SK-N-SH (cell line): ENCODE measurements at regions not wholly inside any gene's neighbourhood (a gene's known extent, or its start where the extent isn't known, plus 50 kb on each side); places are given as distances from the start of the nearest gene placed in this dataset.

Experiments
- CTCF ChIA-PET: fragments of 300-600, 350-600 bp; formaldehyde crosslinking; extraction: SDS; loops from one replicate; lab custom pipeline; 2021; lab: Yijun Ruan, JAX
- POLR2A ChIA-PET: fragments of 350-600 bp; sonication (Branson Sonifier 250); formaldehyde crosslinking; extraction: SDS; loops from one replicate; lab custom pipeline; 2020; ENCODE audit warnings: antibody characterized with exemption, inconsistent platforms; lab: Yijun Ruan, JAX
- DNase-seq: peaks from one replicate; pipeline ENCODE4 v3.0.0; 2012
- H2AFZ ChIP-seq: fragments of 200-600 bp; sonication (generic); 2 replicates; pipeline ENCODE4 v1.8.1; 2016; ENCODE audit warnings: antibody characterized with exemption, mild to moderate bottlenecking, low read depth
- H3F3A ChIP-seq: fragments of 200-600 bp; sonication (generic); replicated peaks from 2 replicates; pipeline ENCODE3; 2016; ENCODE audit warnings: antibody characterized with exemption, mild to moderate bottlenecking; ENCODE audit not compliant: insufficient read depth
- H3K27ac ChIP-seq, 2 experiments: fragments of 200-500 bp in 1 of 2; fragments of 200-600 bp in 1 of 2; sonication (Bioruptor generic) in 1 of 2; sonication (generic), shearing (Covaris generic) in 1 of 2; 2 replicates each; pipeline versions ENCODE4 v1.5.1 to v1.6.1; 2014 to 2016; ENCODE audit warnings: low read depth in 2 of 2, inconsistent platforms in 1 of 2, low read length in 1 of 2, mild to moderate bottlenecking in 1 of 2, mixed read lengths in 1 of 2
- H3K27me3 ChIP-seq: fragments of 200-600 bp; sonication (generic), shearing (Covaris generic); 2 replicates; pipeline ENCODE4 v1.6.1; 2016; ENCODE audit warnings: mixed run types; ENCODE audit not compliant: insufficient read depth
- H3K36me3 ChIP-seq, 2 experiments: fragments of 200-500 bp in 1 of 2; fragments of 200-600 bp in 1 of 2; sonication (Bioruptor generic) in 1 of 2; sonication (generic) in 1 of 2; replicated peaks in 1 of 2; 2 replicates each; pipeline versions ENCODE3 to v1.5.1; 2014 to 2016; ENCODE audit warnings: low read length in 1 of 2, mild to moderate bottlenecking in 1 of 2; ENCODE audit not compliant: insufficient read depth in 2 of 2, control insufficient read depth in 1 of 2
- H3K4me1 ChIP-seq, 2 experiments: fragments of 200-500 bp in 1 of 2; fragments of 200-600 bp in 1 of 2; sonication (Bioruptor generic) in 1 of 2; sonication (generic), shearing (Covaris generic) in 1 of 2; 2 replicates each; pipeline versions ENCODE4 v1.5.1 to v1.6.1; 2014 to 2016; ENCODE audit warnings: low read depth in 1 of 2, low read length in 1 of 2, mixed run types in 1 of 2; ENCODE audit not compliant: insufficient read depth in 2 of 2, control insufficient read depth in 1 of 2
- H3K4me2 ChIP-seq: fragments of 200-600 bp; sonication (generic), shearing (Covaris generic); 2 replicates; pipeline ENCODE4 v1.6.1; 2017; ENCODE audit warnings: mixed run types
- H3K4me3 ChIP-seq, 2 experiments: fragments of 200-500 bp in 1 of 2; fragments of 200-600 bp in 1 of 2; sonication (Bioruptor generic) in 1 of 2; sonication (generic), shearing (Covaris generic) in 1 of 2; 2 replicates each; pipeline versions ENCODE4 v1.5.1 to v1.8.1; 2014 to 2016; ENCODE audit warnings: low read depth in 2 of 2, inconsistent platforms in 1 of 2, low read length in 1 of 2, mild to moderate bottlenecking in 1 of 2, mixed read lengths in 1 of 2, moderate library complexity in 1 of 2
- H3K79me2 ChIP-seq: fragments of 200-600 bp; sonication (generic); 2 replicates; pipeline ENCODE4 v1.8.1; 2017; ENCODE audit warnings: mild to moderate bottlenecking; ENCODE audit not compliant: insufficient read depth
- H3K9ac ChIP-seq: fragments of 200-600 bp; sonication (generic); 2 replicates; pipeline ENCODE4 v1.6.1; 2017; ENCODE audit warnings: mixed run types
- H3K9me2 ChIP-seq: fragments of 200-600 bp; sonication (generic); 2 replicates; pipeline ENCODE4 v1.6.1; 2017; ENCODE audit warnings: mixed run types
- H3K9me3 ChIP-seq: fragments of 200-600 bp; sonication (generic); 2 replicates; pipeline ENCODE4 v1.6.1; 2017; ENCODE audit warnings: mixed run types, mild to moderate bottlenecking, moderate library complexity
- H4K20me1 ChIP-seq: fragments of 200-600 bp; sonication (generic); 2 replicates; pipeline ENCODE4 v1.6.1; 2017; ENCODE audit warnings: mild to moderate bottlenecking, mixed run types; ENCODE audit not compliant: insufficient read depth
- CHD2 ChIP-seq: fragments of 150-350 bp; IDR thresholded peaks from 2 replicates; pipeline ENCODE4 v1.6.1; 2018; ENCODE audit warnings: low read length; ENCODE audit not compliant: partially characterized antibody
- ELF1 ChIP-seq: IDR thresholded peaks from 2 replicates; pipeline ENCODE4 v1.4.0; 2012
- EP300 ChIP-seq, 2 experiments: IDR thresholded peaks; 2 replicates each; pipeline versions ENCODE4 v1.4.0 to v1.6.1; 2012; ENCODE audit warnings: borderline replicate concordance in 1 of 2, low read depth in 1 of 2, low read length in 1 of 2
- EZH2phosphoT487 ChIP-seq: fragments of 200-600 bp; sonication (generic); IDR thresholded peaks from 2 replicates; pipeline ENCODE4 v1.6.1; 2017; ENCODE audit warnings: low read depth, mixed run types, mild to moderate bottlenecking, antibody characterized with exemption, moderate library complexity, borderline replicate concordance
- FOXJ3 ChIP-seq: sonication (generic); formaldehyde crosslinking; IDR thresholded peaks from 2 replicates; pipeline ENCODE4 v1.5.1; 2020; ENCODE audit warnings: mild to moderate bottlenecking, missing genetic modification reagents
- FOXM1 ChIP-seq: IDR thresholded peaks from 2 replicates; pipeline ENCODE4 v1.4.0; 2012; ENCODE audit warnings: low read depth, mild to moderate bottlenecking
- GATA2 ChIP-seq: sonication (generic); formaldehyde crosslinking; IDR thresholded peaks from 2 replicates; pipeline ENCODE4 v1.5.0; 2020; ENCODE audit warnings: mild to moderate bottlenecking, missing genetic modification reagents
- JUND ChIP-seq: IDR thresholded peaks from 2 replicates; pipeline ENCODE4 v1.4.0; 2012
- MEF2A ChIP-seq: IDR thresholded peaks from 2 replicates; pipeline ENCODE4 v1.4.0; 2012; ENCODE audit warnings: low read depth, borderline replicate concordance
- MXI1 ChIP-seq: IDR thresholded peaks from 2 replicates; pipeline ENCODE4 v1.6.1; 2012; ENCODE audit warnings: mild to moderate bottlenecking, low read depth, low read length, improper control_type of control experiment
- NFIC ChIP-seq: IDR thresholded peaks from 2 replicates; pipeline ENCODE4 v1.4.0; 2012; ENCODE audit warnings: borderline replicate concordance
- POLR2AphosphoS5 ChIP-seq: IDR thresholded peaks from 2 replicates; pipeline ENCODE4 v1.6.1; 2012; ENCODE audit warnings: low read depth, low read length
- RAD21 ChIP-seq: IDR thresholded peaks from 2 replicates; pipeline ENCODE4 v1.6.1; 2012; ENCODE audit warnings: mild to moderate bottlenecking, low read length
- RCOR1 ChIP-seq: fragments of 150-350 bp; IDR thresholded peaks from 2 replicates; pipeline ENCODE4 v1.6.1; 2017; ENCODE audit warnings: antibody characterized with exemption, low read length
- RFX5 ChIP-seq: IDR thresholded peaks from 2 replicates; pipeline ENCODE4 v1.6.1; 2012; ENCODE audit warnings: mild to moderate bottlenecking, improper control_type of control experiment, low read length
- RXRA ChIP-seq: IDR thresholded peaks from 2 replicates; pipeline ENCODE4 v1.4.0; 2012; ENCODE audit warnings: low read depth, mild to moderate bottlenecking, borderline replicate concordance
- SMC3 ChIP-seq: IDR thresholded peaks from 2 replicates; pipeline ENCODE4 v1.6.1; 2012; ENCODE audit warnings: low read depth, low read length, improper control_type of control experiment
- TCF12 ChIP-seq: IDR thresholded peaks from 2 replicates; pipeline ENCODE4 v1.4.0; 2012
- WGBS: methylation state at CpG from one replicate; pipeline ENCODE4 v1.1.6; 2017; ENCODE audit warnings: low lambda C conversion rate; 5-methylcytosine and 5-hydroxymethylcytosine counted together
- TF ChIP-seq, protein P1 (sequence below): fragments of 150-350 bp; IDR thresholded peaks from 2 replicates; pipeline ENCODE4 v1.6.1; 2016; ENCODE audit warnings: mild to moderate bottlenecking, low read depth, low read length
- TF ChIP-seq, protein P2 (sequence below): IDR thresholded peaks from 2 replicates; pipeline ENCODE4; 2012
- TF ChIP-seq, protein P3 (sequence below): fragments of 200-600 bp; sonication (generic); IDR thresholded peaks from 2 replicates; pipeline ENCODE4 v1.6.1; 2017; ENCODE audit warnings: antibody characterized with exemption, mild to moderate bottlenecking, moderate library complexity
- TF ChIP-seq, protein P4 (sequence below): IDR thresholded peaks from 2 replicates; pipeline ENCODE4 v1.4.0; 2012; ENCODE audit warnings: low read depth, borderline replicate concordance

DNA sequence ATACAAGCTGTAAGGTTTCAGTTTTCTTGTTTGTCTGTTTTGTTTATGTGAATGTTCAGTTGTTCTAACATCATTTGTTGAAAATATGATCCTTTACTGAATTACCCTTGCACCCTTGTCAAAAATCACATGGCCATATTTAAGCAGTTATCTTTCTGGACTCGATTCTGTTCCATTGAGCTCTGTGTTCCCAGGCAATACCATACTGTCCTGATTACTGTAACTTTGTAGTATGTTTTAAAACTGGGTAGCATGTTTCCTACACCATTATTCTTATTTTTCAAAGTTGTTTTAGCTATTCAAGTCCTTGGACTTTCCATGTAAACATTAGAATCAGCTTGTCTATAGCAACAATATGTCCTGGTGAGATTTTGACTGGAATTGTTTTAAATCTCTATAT, 66.7 kb upstream of the PRSS3 start (continued):
- TF ChIP-seq, protein P1, sequence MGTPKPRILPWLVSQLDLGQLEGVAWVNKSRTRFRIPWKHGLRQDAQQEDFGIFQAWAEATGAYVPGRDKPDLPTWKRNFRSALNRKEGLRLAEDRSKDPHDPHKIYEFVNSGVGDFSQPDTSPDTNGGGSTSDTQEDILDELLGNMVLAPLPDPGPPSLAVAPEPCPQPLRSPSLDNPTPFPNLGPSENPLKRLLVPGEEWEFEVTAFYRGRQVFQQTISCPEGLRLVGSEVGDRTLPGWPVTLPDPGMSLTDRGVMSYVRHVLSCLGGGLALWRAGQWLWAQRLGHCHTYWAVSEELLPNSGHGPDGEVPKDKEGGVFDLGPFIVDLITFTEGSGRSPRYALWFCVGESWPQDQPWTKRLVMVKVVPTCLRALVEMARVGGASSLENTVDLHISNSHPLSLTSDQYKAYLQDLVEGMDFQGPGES = no peak
- TF ChIP-seq NFIC (no peak), ELF1 (no peak), FOXM1 (no peak), SMC3 (no peak), TCF12 (no peak), EP300 (IDR thresholded peaks at IDR 0.05; ENCODE audit: borderline replicate concordance in 1 of 2, low read depth in 1 of 2, low read length in 1 of 2) (no peak)

DNA sequence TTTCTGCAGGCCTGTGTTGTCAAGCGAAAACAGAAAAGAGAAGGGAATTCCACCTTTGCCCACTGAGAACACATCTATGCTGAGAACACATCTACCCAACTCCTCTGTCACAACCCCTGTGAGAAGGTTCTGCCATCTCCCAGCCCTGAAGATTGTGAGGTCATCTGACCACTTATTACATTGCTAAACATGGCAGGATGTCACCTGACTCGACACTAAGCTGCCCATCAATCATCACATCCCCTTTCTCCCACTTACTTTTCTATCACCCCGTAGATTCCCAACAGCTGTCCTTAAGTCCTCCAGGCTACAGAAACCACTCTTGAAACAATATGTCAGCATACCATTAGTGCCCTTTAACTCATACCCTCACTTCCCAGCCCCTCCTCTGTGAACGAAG, 64.2 kb upstream of the PRSS3 start:
- Histone ChIP-seq H3K27me3 (no peaks in the 10 kb centered on the region), H3K9me2 (no peaks in the 10 kb centered on the region), H2AFZ (no peak overlapping the region), H4K20me1 (no peaks in the 10 kb centered on the region), H3K27ac (no peak overlapping the region), H3K4me2 (no peak overlapping the region), H3K4me1 (peaks cover 0 to 5% of the 10 kb centered on the region in 2 experiments; a peak in 1 of 4 replicates), H3K4me3 (no peak overlapping the region), H3K9me3 (0 out of 2 replicates have a peak, but pooled peaks cover 9% of the 10 kb centered on the region), H3F3A (no peaks in the 10 kb centered on the region), H3K79me2 (no peaks in the 10 kb centered on the region), H3K9ac (no peak overlapping the region), H3K36me3 (no peaks in the 10 kb centered on the region)
- POLR2A ChIA-PET = no interaction called here
- DNase-seq = no peak
- TF ChIP-seq CHD2 (no peak), RAD21 (no peak), RCOR1 (no peak), GATA2 (CRISPR knock-in tag) (no peak), FOXJ3 (CRISPR knock-in tag) (no peak), RFX5 (no peak), RXRA (no peak), JUND (no peak), EP300 (IDR thresholded peaks at IDR 0.05; ENCODE audit: borderline replicate concordance in 1 of 2, low read depth in 1 of 2, low read length in 1 of 2) (no peak), EZH2phosphoT487 (no peak), TCF12 (no peak), POLR2AphosphoS5 (no peak), MEF2A (no peak), SMC3 (no peak), MXI1 (no peak)
- TF ChIP-seq, protein P2, sequence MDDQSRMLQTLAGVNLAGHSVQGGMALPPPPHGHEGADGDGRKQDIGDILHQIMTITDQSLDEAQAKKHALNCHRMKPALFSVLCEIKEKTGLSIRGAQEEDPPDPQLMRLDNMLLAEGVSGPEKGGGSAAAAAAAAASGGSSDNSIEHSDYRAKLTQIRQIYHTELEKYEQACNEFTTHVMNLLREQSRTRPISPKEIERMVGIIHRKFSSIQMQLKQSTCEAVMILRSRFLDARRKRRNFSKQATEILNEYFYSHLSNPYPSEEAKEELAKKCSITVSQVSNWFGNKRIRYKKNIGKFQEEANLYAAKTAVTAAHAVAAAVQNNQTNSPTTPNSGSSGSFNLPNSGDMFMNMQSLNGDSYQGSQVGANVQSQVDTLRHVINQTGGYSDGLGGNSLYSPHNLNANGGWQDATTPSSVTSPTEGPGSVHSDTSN = no peak
- TF ChIP-seq, protein P3, sequence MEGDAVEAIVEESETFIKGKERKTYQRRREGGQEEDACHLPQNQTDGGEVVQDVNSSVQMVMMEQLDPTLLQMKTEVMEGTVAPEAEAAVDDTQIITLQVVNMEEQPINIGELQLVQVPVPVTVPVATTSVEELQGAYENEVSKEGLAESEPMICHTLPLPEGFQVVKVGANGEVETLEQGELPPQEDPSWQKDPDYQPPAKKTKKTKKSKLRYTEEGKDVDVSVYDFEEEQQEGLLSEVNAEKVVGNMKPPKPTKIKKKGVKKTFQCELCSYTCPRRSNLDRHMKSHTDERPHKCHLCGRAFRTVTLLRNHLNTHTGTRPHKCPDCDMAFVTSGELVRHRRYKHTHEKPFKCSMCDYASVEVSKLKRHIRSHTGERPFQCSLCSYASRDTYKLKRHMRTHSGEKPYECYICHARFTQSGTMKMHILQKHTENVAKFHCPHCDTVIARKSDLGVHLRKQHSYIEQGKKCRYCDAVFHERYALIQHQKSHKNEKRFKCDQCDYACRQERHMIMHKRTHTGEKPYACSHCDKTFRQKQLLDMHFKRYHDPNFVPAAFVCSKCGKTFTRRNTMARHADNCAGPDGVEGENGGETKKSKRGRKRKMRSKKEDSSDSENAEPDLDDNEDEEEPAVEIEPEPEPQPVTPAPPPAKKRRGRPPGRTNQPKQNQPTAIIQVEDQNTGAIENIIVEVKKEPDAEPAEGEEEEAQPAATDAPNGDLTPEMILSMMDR = no peak
- TF ChIP-seq, protein P4, sequence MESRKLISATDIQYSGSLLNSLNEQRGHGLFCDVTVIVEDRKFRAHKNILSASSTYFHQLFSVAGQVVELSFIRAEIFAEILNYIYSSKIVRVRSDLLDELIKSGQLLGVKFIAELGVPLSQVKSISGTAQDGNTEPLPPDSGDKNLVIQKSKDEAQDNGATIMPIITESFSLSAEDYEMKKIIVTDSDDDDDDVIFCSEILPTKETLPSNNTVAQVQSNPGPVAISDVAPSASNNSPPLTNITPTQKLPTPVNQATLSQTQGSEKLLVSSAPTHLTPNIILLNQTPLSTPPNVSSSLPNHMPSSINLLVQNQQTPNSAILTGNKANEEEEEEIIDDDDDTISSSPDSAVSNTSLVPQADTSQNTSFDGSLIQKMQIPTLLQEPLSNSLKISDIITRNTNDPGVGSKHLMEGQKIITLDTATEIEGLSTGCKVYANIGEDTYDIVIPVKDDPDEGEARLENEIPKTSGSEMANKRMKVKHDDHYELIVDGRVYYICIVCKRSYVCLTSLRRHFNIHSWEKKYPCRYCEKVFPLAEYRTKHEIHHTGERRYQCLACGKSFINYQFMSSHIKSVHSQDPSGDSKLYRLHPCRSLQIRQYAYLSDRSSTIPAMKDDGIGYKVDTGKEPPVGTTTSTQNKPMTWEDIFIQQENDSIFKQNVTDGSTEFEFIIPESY = no peak
- CTCF ChIA-PET = interaction anchor here (0.6 to 9.3 kb wide), 6 partner anchors 9 to 115 kb away, joined by 3 to 59 read pairs (median 4); no protein-coding TSS in a partner anchor
- 61% methylated on average over 4 of the region's 4 CpGs for WGBS
